Osteocyte (in vitro differentiated cells): ENCODE measurements at regions not wholly inside any gene's neighbourhood (a gene's known extent, or its start where the extent isn't known, plus 50 kb on each side); places are given as distances from the start of the nearest gene placed in this dataset.
A peak's percentile ranks its signal among the peaks of the same experiment; 100 is the strongest.

ENCODE experiments used
- DNase-seq: peaks from one replicate; pipeline ENCODE4 v3.0.0; 2021; ENCODE audit warnings: mixed read lengths; ENCODE audit not compliant: unreplicated experiment; ENCODE audit errors: extremely low spot score
- H3K27ac Mint-ChIP-seq: one replicate; pipeline ENCODE4 v1.8.0; 2021; ENCODE audit warnings: mild to moderate bottlenecking, mixed read lengths; ENCODE audit not compliant: unreplicated experiment
- H3K27me3 Mint-ChIP-seq: one replicate; pipeline ENCODE4 v1.8.0; 2021; ENCODE audit warnings: mixed read lengths; ENCODE audit not compliant: unreplicated experiment
- H3K36me3 Mint-ChIP-seq: one replicate; pipeline ENCODE4 v1.8.0; 2021; ENCODE audit warnings: mixed read lengths; ENCODE audit not compliant: unreplicated experiment
- H3K4me1 Mint-ChIP-seq: one replicate; pipeline ENCODE4 v1.8.0; 2021; ENCODE audit warnings: mixed read lengths; ENCODE audit not compliant: unreplicated experiment
- H3K4me3 Mint-ChIP-seq: one replicate; pipeline ENCODE4 v1.8.0; 2021; ENCODE audit warnings: mild to moderate bottlenecking, moderate library complexity, mixed read lengths; ENCODE audit not compliant: unreplicated experiment
- H3K9me3 Mint-ChIP-seq: one replicate; pipeline ENCODE4 v1.8.0; 2021; ENCODE audit warnings: mixed read lengths; ENCODE audit not compliant: unreplicated experiment
- CTCF ChIP-seq: fragments of 200-600 bp; sonication (generic); IDR thresholded peaks from 2 replicates; pipeline ENCODE4 v1.5.0; 2021; ENCODE audit warnings: antibody characterized with exemption, mild to moderate bottlenecking, moderate library complexity

GRCh38 chr11:16618431-16618830 is 120.0 kb upstream of the C11orf58 start:
- H3K4me3 Mint-ChIP-seq, result no peak overlapping the region
- peaks cover 3% of the 10 kb centered on the region for H3K36me3 Mint-ChIP-seq
- H3K27ac Mint-ChIP-seq, result no peak overlapping the region
- peaks cover 9% of the 10 kb centered on the region for H3K9me3 Mint-ChIP-seq
- DNase-seq, result no peak
- peaks cover 7% of the 10 kb centered on the region for H3K4me1 Mint-ChIP-seq
- TF ChIP-seq CTCF, result no peak
- H3K27me3 Mint-ChIP-seq, result peaks cover 2% of the 10 kb centered on the region

- H3K27me3 Mint-ChIP-seq, result peaks cover 18% of the 10 kb centered on the region
- H3K4me3 Mint-ChIP-seq, result no peak overlapping the region
- TF ChIP-seq CTCF, result no peak
- no peaks in the 10 kb centered on the region for H3K9me3 Mint-ChIP-seq
- peaks cover 23% of the 10 kb centered on the region for H3K4me1 Mint-ChIP-seq
- no peak for DNase-seq
- no peaks in the 10 kb centered on the region for H3K36me3 Mint-ChIP-seq
- no peak overlapping the region for H3K27ac Mint-ChIP-seq
Measured at GRCh38 chr11:16615480-16615879, 123.0 kb upstream of the C11orf58 start.

- peak overlapping the region; percentile 83 for H3K4me3 Mint-ChIP-seq
- peak; percentile 95 for DNase-seq
- peak overlapping the region; percentile 77 for H3K27ac Mint-ChIP-seq
- H3K36me3 Mint-ChIP-seq, result no peaks in the 10 kb centered on the region
- H3K9me3 Mint-ChIP-seq, result no peaks in the 10 kb centered on the region
- H3K27me3 Mint-ChIP-seq, result peaks cover 18% of the 10 kb centered on the region
- H3K4me1 Mint-ChIP-seq, result peaks cover 23% of the 10 kb centered on the region
- peak; percentile 97 for TF ChIP-seq CTCF
Measured at GRCh38 chr11:16613512-16614381, 124.7 kb upstream of the C11orf58 start.

- peaks cover 23% of the 10 kb centered on the region for H3K4me1 Mint-ChIP-seq
- no peak for DNase-seq
- no peak for TF ChIP-seq CTCF
- no peaks in the 10 kb centered on the region for H3K9me3 Mint-ChIP-seq
- peaks cover 18% of the 10 kb centered on the region for H3K27me3 Mint-ChIP-seq
- peak overlapping the region; percentile 60 for H3K27ac Mint-ChIP-seq
- H3K4me3 Mint-ChIP-seq, result peak overlapping the region; percentile 83
- no peaks in the 10 kb centered on the region for H3K36me3 Mint-ChIP-seq
Measured at GRCh38 chr11:16613262-16613511, 125.3 kb upstream of the C11orf58 start.

GRCh38 chr11:16612566-16613261 is 125.7 kb upstream of the C11orf58 start:
- Mint-ChIP-seq H3K4me3 (peak overlapping the region; percentile 83), H3K4me1 (peaks cover 23% of the 10 kb centered on the region), H3K36me3 (no peaks in the 10 kb centered on the region), H3K27ac (peak overlapping the region; percentile 60), H3K27me3 (peaks cover 18% of the 10 kb centered on the region), H3K9me3 (no peaks in the 10 kb centered on the region)
- TF ChIP-seq CTCF, result no peak
- no peak for DNase-seq
